PFSK-1 (cell line): ENCODE measurements at regions not wholly inside any gene's neighbourhood (a gene's known extent, or its start where the extent isn't known, plus 50 kb on each side); places are given as distances from the start of the nearest gene placed in this dataset.

ENCODE experiments used
- POLR2AphosphoS5 ChIP-seq: IDR thresholded peaks from 2 replicates; pipeline ENCODE4 v1.6.1; 2012; ENCODE audit warnings: low read depth, mild to moderate bottlenecking, control low read depth, low read length, moderate library complexity
- SIN3A ChIP-seq: IDR thresholded peaks from 2 replicates; pipeline ENCODE4 v1.6.1; 2012; ENCODE audit warnings: mild to moderate bottlenecking, low read length, moderate library complexity, borderline replicate concordance; ENCODE audit not compliant: insufficient read depth
- TAF1 ChIP-seq: IDR thresholded peaks from 2 replicates; pipeline ENCODE4 v1.6.1; 2012; ENCODE audit warnings: low read length, control low read depth, borderline replicate concordance; ENCODE audit not compliant: insufficient read depth
- TF ChIP-seq, protein P1 (sequence below), 2 experiments: IDR thresholded peaks; 2 replicates each; pipeline versions ENCODE4 v1.6.1 to v1.8.0; 2011 to 2012; ENCODE audit warnings: low read depth in 2 of 2, low read length in 2 of 2, control low read depth in 1 of 2, inconsistent platforms in 1 of 2, mild to moderate bottlenecking in 1 of 2, moderate library complexity in 1 of 2; ENCODE audit not compliant: insufficient read depth in 1 of 2

DNA sequence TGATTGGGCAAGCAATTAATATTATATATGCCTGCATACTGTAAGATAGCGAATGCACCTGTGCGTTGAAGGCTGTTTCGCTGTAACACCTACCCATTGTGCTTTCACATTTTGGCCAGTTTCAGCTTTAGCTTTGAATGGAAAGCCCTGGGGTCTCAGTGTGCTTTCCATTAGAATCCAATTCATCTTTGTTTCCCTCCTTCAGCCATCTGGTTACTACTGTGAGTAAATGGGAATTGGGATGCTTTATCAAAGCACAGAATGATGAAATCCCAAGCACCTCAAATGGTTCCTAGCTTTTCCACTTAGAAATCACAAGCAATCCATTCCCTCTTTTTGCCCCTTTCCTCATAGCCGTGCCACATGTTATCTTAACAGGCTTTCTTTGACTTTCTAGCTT lies 127.1 kb downstream of the HDGFL1 start:
- TF ChIP-seq POLR2AphosphoS5 = no peak
- TF ChIP-seq, protein P1, sequence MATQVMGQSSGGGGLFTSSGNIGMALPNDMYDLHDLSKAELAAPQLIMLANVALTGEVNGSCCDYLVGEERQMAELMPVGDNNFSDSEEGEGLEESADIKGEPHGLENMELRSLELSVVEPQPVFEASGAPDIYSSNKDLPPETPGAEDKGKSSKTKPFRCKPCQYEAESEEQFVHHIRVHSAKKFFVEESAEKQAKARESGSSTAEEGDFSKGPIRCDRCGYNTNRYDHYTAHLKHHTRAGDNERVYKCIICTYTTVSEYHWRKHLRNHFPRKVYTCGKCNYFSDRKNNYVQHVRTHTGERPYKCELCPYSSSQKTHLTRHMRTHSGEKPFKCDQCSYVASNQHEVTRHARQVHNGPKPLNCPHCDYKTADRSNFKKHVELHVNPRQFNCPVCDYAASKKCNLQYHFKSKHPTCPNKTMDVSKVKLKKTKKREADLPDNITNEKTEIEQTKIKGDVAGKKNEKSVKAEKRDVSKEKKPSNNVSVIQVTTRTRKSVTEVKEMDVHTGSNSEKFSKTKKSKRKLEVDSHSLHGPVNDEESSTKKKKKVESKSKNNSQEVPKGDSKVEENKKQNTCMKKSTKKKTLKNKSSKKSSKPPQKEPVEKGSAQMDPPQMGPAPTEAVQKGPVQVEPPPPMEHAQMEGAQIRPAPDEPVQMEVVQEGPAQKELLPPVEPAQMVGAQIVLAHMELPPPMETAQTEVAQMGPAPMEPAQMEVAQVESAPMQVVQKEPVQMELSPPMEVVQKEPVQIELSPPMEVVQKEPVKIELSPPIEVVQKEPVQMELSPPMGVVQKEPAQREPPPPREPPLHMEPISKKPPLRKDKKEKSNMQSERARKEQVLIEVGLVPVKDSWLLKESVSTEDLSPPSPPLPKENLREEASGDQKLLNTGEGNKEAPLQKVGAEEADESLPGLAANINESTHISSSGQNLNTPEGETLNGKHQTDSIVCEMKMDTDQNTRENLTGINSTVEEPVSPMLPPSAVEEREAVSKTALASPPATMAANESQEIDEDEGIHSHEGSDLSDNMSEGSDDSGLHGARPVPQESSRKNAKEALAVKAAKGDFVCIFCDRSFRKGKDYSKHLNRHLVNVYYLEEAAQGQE (IDR thresholded peaks at IDR 0.05; ENCODE audit: insufficient read depth in 1 of 2, low read depth in 2 of 2, low read length in 2 of 2) = no peak
- TF ChIP-seq SIN3A = no peak
- TF ChIP-seq TAF1 = no peak
